Suprapubic skin (tissue), 4 donors: ENCODE measurements at regions not wholly inside any gene's neighbourhood (a gene's known extent, or its start where the extent isn't known, plus 50 kb on each side); places are given as distances from the start of the nearest gene placed in this dataset.
"Not testable (repeated sequence)": the region's sequence is repeated elsewhere in the genome, so short reads cannot be mapped to it uniquely, and the experiment has no call there.

Experiments
- DNase-seq, 2 donors: peaks; one replicate each; pipeline ENCODE4 v3.0.0-alpha.2; 2019; ENCODE audit warnings: low spot score in 2 of 2
- H3K27ac ChIP-seq: fragments of 200-600 bp; sonication (generic); one replicate; pipeline ENCODE4 v1.5.1; 2019
- H3K27me3 ChIP-seq: fragments of 200-600 bp; sonication (generic); one replicate; pipeline ENCODE4 v1.5.1; 2019
- H3K36me3 ChIP-seq: fragments of 200-600 bp; sonication (generic); one replicate; pipeline ENCODE4 v1.5.1; 2019
- H3K4me1 ChIP-seq: fragments of 200-600 bp; sonication (generic); one replicate; pipeline ENCODE4 v1.5.1; 2019
- H3K4me3 ChIP-seq: fragments of 200-600 bp; sonication (generic); one replicate; pipeline ENCODE4 v1.5.1; 2019; ENCODE audit warnings: mild to moderate bottlenecking
- H3K9me3 ChIP-seq: fragments of 200-600 bp; sonication (generic); one replicate; pipeline ENCODE4 v1.5.1; 2019
- EP300 ChIP-seq: sonication (generic); formaldehyde crosslinking; IDR thresholded peaks from one replicate; pipeline ENCODE4 v1.6.1; 2017; ENCODE audit warnings: antibody characterized with exemption
- POLR2A ChIP-seq, 2 donors: fragments of 450-650 bp; IDR thresholded peaks; one replicate each; pipeline ENCODE4 v1.6.1; 2017; ENCODE audit warnings: antibody characterized with exemption in 2 of 2, mild to moderate bottlenecking in 2 of 2, moderate library complexity in 2 of 2
- POLR2AphosphoS5 ChIP-seq, 3 donors: sonication (generic); formaldehyde crosslinking; IDR thresholded peaks; one replicate each; pipeline ENCODE4 v1.6.1; 2017; ENCODE audit warnings: antibody characterized with exemption in 3 of 3
- WGBS: methylation state at CpG from one replicate; pipeline ENCODE4 v1.1.5; 2018; 5-methylcytosine and 5-hydroxymethylcytosine counted together
- TF ChIP-seq, protein P1 (sequence below), 2 donors: fragments of 200-600 bp in 1 of 2; fragments of 450-650 bp in 1 of 2; sonication (generic) in 1 of 2; IDR thresholded peaks; one replicate each; pipeline ENCODE4 v1.5.1; 2016 to 2019; ENCODE audit warnings: antibody characterized with exemption in 2 of 2, mild to moderate bottlenecking in 1 of 2, moderate library complexity in 1 of 2

DNA sequence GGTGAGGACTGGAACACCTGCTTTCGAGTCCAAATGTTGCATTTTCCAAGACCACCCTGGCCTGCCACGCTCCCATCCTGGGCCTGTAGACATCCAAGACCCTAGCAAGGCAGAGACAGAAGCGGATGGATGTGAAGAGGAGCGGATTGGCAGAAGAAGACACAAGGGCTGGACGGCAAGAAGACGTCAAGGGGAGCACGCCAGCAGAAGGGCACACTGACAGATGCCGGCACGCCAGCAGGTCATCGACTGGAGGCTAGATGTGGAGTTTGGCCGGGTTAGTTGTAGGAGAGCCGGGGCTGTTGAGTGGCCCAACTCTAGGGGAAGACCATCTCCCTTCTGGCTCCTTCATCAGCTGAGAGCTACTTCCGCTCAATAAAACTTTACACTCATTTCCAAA lies 251.6 kb downstream of the ZWINT start:
- TF ChIP-seq POLR2AphosphoS5 (IDR thresholded peaks at IDR 0.05) (no peak), EP300 (no peak), POLR2A (IDR thresholded peaks at IDR 0.05) (no peak)
- TF ChIP-seq, protein P1, sequence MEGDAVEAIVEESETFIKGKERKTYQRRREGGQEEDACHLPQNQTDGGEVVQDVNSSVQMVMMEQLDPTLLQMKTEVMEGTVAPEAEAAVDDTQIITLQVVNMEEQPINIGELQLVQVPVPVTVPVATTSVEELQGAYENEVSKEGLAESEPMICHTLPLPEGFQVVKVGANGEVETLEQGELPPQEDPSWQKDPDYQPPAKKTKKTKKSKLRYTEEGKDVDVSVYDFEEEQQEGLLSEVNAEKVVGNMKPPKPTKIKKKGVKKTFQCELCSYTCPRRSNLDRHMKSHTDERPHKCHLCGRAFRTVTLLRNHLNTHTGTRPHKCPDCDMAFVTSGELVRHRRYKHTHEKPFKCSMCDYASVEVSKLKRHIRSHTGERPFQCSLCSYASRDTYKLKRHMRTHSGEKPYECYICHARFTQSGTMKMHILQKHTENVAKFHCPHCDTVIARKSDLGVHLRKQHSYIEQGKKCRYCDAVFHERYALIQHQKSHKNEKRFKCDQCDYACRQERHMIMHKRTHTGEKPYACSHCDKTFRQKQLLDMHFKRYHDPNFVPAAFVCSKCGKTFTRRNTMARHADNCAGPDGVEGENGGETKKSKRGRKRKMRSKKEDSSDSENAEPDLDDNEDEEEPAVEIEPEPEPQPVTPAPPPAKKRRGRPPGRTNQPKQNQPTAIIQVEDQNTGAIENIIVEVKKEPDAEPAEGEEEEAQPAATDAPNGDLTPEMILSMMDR (IDR thresholded peaks at IDR 0.05) = no peak
- H3K27ac ChIP-seq = no peak overlapping the region
- 93% methylated on average over 13 of the region's 13 CpGs for WGBS

DNA sequence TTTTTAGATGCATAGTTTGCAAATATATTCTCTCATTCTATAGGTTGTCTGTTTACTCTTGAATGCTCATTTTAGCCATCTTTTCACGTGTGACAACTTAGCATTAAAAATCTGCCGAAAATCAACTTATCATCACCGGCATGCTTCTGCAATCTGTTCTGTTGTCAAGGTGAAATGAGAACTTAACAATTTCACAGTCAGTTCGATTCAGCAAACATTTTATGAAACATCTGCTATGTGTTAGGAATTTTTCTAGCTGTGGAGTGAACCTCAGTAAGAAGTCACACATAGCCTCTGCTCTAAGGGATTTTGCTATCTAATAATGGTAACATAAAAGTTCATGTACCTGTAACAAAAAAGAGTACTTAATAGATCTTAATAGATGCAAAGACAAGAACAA lies 256.1 kb downstream of the ZWINT start:
- peaks cover 4% of the 10 kb centered on the region for H3K9me3 ChIP-seq
- no peak overlapping the region for H3K4me3 ChIP-seq
- H3K4me1 ChIP-seq = no peaks in the 10 kb centered on the region
- TF ChIP-seq, protein P1 (IDR thresholded peaks at IDR 0.05) = no peak
- TF ChIP-seq EP300 (no peak), POLR2A (IDR thresholded peaks at IDR 0.05) (no peak), POLR2AphosphoS5 (IDR thresholded peaks at IDR 0.05) (no peak)
- no peak overlapping the region for H3K27ac ChIP-seq
- WGBS = 74% methylated on average over 4 of the region's 4 CpGs
- H3K36me3 ChIP-seq = no peaks in the 10 kb centered on the region
- no peak for DNase-seq
- no peaks in the 10 kb centered on the region for H3K27me3 ChIP-seq

More for the DNA sequence above, 251.6 kb downstream of the ZWINT start:
- Histone ChIP-seq H3K4me3 (no peak overlapping the region), H3K4me1 (no peaks in the 10 kb centered on the region), H3K9me3 (peaks cover 4% of the 10 kb centered on the region), H3K27me3 (no peaks in the 10 kb centered on the region), H3K36me3 (no peaks in the 10 kb centered on the region)
- no peak for DNase-seq

DNA sequence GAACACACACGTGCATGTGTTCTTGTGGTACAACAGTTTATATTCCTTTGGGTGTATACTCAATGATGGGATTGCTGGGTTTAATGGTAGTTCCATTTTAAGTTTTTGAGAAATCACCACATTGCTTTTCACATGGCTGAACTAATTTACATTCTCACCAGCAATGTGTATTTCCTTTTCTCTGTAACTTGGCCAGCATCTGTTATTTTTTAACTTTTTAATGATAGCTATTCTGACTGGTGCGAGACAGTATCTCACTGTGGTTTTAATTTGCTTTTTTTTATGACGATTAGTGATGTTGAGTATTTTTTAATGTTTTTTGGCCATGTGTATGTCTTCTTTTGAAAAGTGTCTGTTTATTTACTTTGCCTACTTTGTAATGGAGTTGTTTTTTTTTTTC lies 256.6 kb downstream of the ZWINT start:
- H3K4me3 ChIP-seq = no peak overlapping the region
- no peak overlapping the region for H3K27ac ChIP-seq
- no peaks in the 10 kb centered on the region for H3K27me3 ChIP-seq
- WGBS = 71% methylated on average over 3 of the region's 3 CpGs
- TF ChIP-seq POLR2A (IDR thresholded peaks at IDR 0.05) (no peak), POLR2AphosphoS5 (IDR thresholded peaks at IDR 0.05) (no peak), EP300 (no peak)
- H3K36me3 ChIP-seq = no peaks in the 10 kb centered on the region
- DNase-seq = no peak
- no peaks in the 10 kb centered on the region for H3K4me1 ChIP-seq
- peaks cover 2% of the 10 kb centered on the region for H3K9me3 ChIP-seq

DNA sequence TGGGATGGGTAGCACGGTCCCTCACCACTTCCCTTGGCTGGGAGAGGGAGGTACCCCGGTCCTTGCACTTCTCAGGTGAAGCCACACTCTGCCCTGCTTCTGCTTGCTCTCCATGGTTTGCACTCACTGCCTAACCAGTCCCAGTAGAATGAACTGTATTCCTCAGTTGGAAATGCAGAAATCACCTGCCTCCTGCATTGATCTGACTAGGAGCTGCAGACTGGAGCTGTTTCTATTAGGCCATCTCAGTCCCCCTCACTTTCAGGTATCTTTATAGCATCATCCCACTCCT lies 264.9 kb downstream of the ZWINT start:
- Histone ChIP-seq H3K27me3 (no peaks in the 10 kb centered on the region), H3K4me1 (no peaks in the 10 kb centered on the region), H3K9me3 (peaks cover 2% of the 10 kb centered on the region), H3K27ac (no peak overlapping the region), H3K4me3 (no peak overlapping the region), H3K36me3 (no peaks in the 10 kb centered on the region)
- no peak for TF ChIP-seq POLR2AphosphoS5 (IDR thresholded peaks at IDR 0.05)
- no peak for TF ChIP-seq EP300
- TF ChIP-seq, protein P1 (IDR thresholded peaks at IDR 0.05) = no peak
- TF ChIP-seq POLR2A (IDR thresholded peaks at IDR 0.05) = no peak
- WGBS = 100% methylated on average over 2 of the region's 2 CpGs
- no peak for DNase-seq

DNA sequence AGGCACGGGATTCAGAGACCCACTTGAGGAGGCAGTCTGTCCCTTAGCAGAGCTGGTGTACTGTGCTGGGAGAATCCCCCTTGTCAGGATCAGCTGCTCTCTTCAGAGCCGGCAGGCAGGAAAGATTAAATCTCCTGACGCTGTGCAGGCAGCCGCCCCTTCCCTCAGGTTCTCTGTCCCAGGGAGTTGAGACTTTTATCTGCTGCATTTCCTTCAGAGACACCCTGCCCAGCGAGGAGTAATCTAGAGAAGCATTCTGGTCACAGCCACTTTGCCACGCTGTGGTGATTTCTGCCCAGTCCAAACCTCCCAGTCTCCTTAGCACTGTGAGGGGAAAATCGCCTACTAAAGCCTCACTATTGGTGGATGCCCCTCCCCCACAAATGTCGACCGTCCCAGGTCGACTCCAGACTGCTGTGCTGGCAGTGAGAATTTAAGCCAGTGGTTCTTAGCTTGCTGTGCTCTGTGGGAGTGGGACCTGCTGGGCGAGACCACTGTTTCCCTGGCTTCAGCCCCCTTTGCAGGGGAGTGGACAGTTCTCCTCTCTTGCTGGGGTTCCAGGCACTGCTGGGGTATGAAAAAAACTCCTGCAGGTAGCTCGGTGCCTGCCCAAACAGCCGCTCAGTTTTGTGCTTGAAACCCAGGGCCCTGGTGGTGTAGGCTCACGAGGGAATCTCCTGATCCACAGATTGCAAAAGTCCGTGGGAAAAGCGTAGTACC lies 265.4 kb downstream of the ZWINT start:
- DNase-seq = no peak
- H3K9me3 ChIP-seq = peaks cover 3% of the 10 kb centered on the region
- WGBS = 56% methylated on average over 14 of the region's 16 CpGs
- no peaks in the 10 kb centered on the region for H3K4me1 ChIP-seq
- H3K36me3 ChIP-seq = no peaks in the 10 kb centered on the region
- H3K4me3 ChIP-seq = no peak overlapping the region
- no peak for TF ChIP-seq EP300
- TF ChIP-seq, protein P1 (IDR thresholded peaks at IDR 0.05) = no peak
- TF ChIP-seq POLR2AphosphoS5 (IDR thresholded peaks at IDR 0.05) = no peak
- TF ChIP-seq POLR2A (IDR thresholded peaks at IDR 0.05) = no peak
- H3K27me3 ChIP-seq = no peaks in the 10 kb centered on the region
- no peak overlapping the region for H3K27ac ChIP-seq

DNA sequence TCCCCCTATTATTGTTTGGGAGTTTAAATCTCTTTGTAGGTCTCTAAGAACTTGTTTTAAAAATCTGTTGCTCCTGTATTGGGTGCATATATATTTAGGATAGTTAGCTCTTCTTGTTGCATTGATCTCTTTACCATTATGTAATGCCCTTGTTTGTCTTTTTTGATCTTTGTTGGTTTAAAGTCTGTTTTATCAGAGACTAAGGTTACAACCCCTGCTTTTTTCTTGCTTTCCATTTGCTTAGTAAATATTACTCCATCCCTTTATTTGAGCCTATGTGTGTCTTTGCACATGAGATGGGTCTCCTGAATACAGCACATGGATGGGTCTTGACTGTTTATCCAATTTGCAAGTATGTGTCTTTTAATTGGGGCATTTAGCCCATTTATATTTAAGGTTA lies 267.4 kb downstream of the ZWINT start:
- not testable (repeated sequence) for H3K27me3 ChIP-seq, DNase-seq, H3K4me3 ChIP-seq, H3K9me3 ChIP-seq, H3K27ac ChIP-seq, H3K36me3 ChIP-seq, H3K4me1 ChIP-seq
